SK-N-MC (cell line): ENCODE measurements at regions not wholly inside any gene's neighbourhood (a gene's known extent, or its start where the extent isn't known, plus 50 kb on each side); places are given as distances from the start of the nearest gene placed in this dataset.

ENCODE experiments used
- DNase-seq: peaks from one replicate; pipeline ENCODE4 v3.0.0-alpha.2; 2011; ENCODE audit warnings: low read depth, low spot score
- H3K27ac ChIP-seq: fragments of 200-600 bp; sonication (generic); 2 replicates; pipeline ENCODE4 v1.5.1; 2016; ENCODE audit warnings: mixed run types
- H3K36me3 ChIP-seq: fragments of 200-600 bp; sonication (generic); 2 replicates; pipeline ENCODE4 v1.6.1; 2017; ENCODE audit warnings: antibody characterized with exemption, low read length, mixed read lengths; ENCODE audit not compliant: insufficient read depth
- H3K4me3 ChIP-seq: fragments of 200-600 bp; sonication (generic); 2 replicates; pipeline ENCODE4 v1.5.1; 2016
- H3K9ac ChIP-seq: fragments of 200-600 bp; sonication (generic); 2 replicates; pipeline ENCODE4 v1.8.0; 2017; ENCODE audit warnings: mixed run types, mixed read lengths; ENCODE audit not compliant: insufficient read length
- H3K9me3 ChIP-seq: fragments of 200-600 bp; sonication (generic); 2 replicates; pipeline ENCODE4 v1.6.1; 2017; ENCODE audit warnings: low read depth, mild to moderate bottlenecking, antibody characterized with exemption, low read length, moderate library complexity, mixed read lengths
- EZH2 ChIP-seq: fragments of 200-600 bp; sonication (generic); IDR thresholded peaks from one replicate; pipeline ENCODE4 v1.6.1; 2017; ENCODE audit warnings: antibody characterized with exemption
- FOXP2 ChIP-seq: optimal IDR thresholded peaks from 2 replicates; pipeline ENCODE3; 2011; ENCODE audit warnings: mild to moderate bottlenecking, moderate library complexity; ENCODE audit not compliant: insufficient read depth; ENCODE audit errors: extremely low read length, control extremely low read depth
- POLR2AphosphoS5 ChIP-seq: IDR thresholded peaks from 2 replicates; pipeline ENCODE4 v1.6.1; 2012; ENCODE audit warnings: mild to moderate bottlenecking, low read depth, low read length, borderline replicate concordance

- TF ChIP-seq POLR2AphosphoS5 (no peak), FOXP2 (no peak), EZH2 (no peak)
These were observed 264.2 kb downstream of the IRX2 start for GRCh38 chr5:2487152-2487763.

GRCh38 chr5:2486373-2486772 is 265.1 kb downstream of the IRX2 start:
- H3K27ac ChIP-seq = no peak overlapping the region
- H3K9me3 ChIP-seq = no peaks in the 10 kb centered on the region
- TF ChIP-seq EZH2 = no peak
- no peak for TF ChIP-seq POLR2AphosphoS5
- TF ChIP-seq FOXP2 = no peak
- no peak overlapping the region for H3K9ac ChIP-seq
- H3K36me3 ChIP-seq = no peaks in the 10 kb centered on the region
- no peak for DNase-seq
- H3K4me3 ChIP-seq = no peak overlapping the region

More at GRCh38 chr5:2487152-2487763, 264.2 kb downstream of the IRX2 start:
- DNase-seq = no peak
- Histone ChIP-seq H3K9me3 (no peaks in the 10 kb centered on the region), H3K4me3 (no peak overlapping the region), H3K9ac (no peak overlapping the region), H3K36me3 (no peaks in the 10 kb centered on the region), H3K27ac (no peak overlapping the region)

- DNase-seq = no peak
- H3K4me3 ChIP-seq = no peak overlapping the region
These were observed 268.7 kb downstream of the IRX2 start for GRCh38 chr5:2482778-2483177.

GRCh38 chr5:2480871-2481270 is 270.6 kb downstream of the IRX2 start:
- DNase-seq = no peak
- TF ChIP-seq POLR2AphosphoS5 (no peak), EZH2 (no peak), FOXP2 (no peak)

More at GRCh38 chr5:2482778-2483177, 268.7 kb downstream of the IRX2 start:
- H3K27ac ChIP-seq = no peak overlapping the region
- TF ChIP-seq FOXP2 (no peak), EZH2 (no peak), POLR2AphosphoS5 (no peak)
- no peaks in the 10 kb centered on the region for H3K36me3 ChIP-seq
- H3K9ac ChIP-seq = no peak overlapping the region
- H3K9me3 ChIP-seq = no peaks in the 10 kb centered on the region

GRCh38 chr5:2475902-2476301 is 275.6 kb downstream of the IRX2 start:
- no peak for DNase-seq
- Histone ChIP-seq H3K9me3 (no peaks in the 10 kb centered on the region), H3K27ac (no peak overlapping the region), H3K36me3 (no peaks in the 10 kb centered on the region), H3K9ac (no peak overlapping the region), H3K4me3 (no peak overlapping the region)
- TF ChIP-seq EZH2 = no peak
- TF ChIP-seq POLR2AphosphoS5 = no peak
- TF ChIP-seq FOXP2 = no peak

More at GRCh38 chr5:2480871-2481270, 270.6 kb downstream of the IRX2 start:
- no peaks in the 10 kb centered on the region for H3K9me3 ChIP-seq
- H3K9ac ChIP-seq = no peak overlapping the region
- H3K36me3 ChIP-seq = no peaks in the 10 kb centered on the region
- H3K27ac ChIP-seq = no peak overlapping the region
- H3K4me3 ChIP-seq = no peak overlapping the region

GRCh38 chr5:2472670-2473069 is 278.8 kb downstream of the IRX2 start:
- Histone ChIP-seq H3K27ac (no peak overlapping the region), H3K9ac (no peak overlapping the region), H3K36me3 (no peaks in the 10 kb centered on the region), H3K9me3 (no peaks in the 10 kb centered on the region), H3K4me3 (no peak overlapping the region)
- no peak for TF ChIP-seq POLR2AphosphoS5
- TF ChIP-seq EZH2 = no peak
- no peak for TF ChIP-seq FOXP2
- no peak for DNase-seq

- H3K36me3 ChIP-seq = no peaks in the 10 kb centered on the region
- no peak overlapping the region for H3K4me3 ChIP-seq
- no peak overlapping the region for H3K9ac ChIP-seq
- no peak for TF ChIP-seq EZH2
- TF ChIP-seq FOXP2 = no peak
- TF ChIP-seq POLR2AphosphoS5 = no peak
- no peak for DNase-seq
- no peak overlapping the region for H3K27ac ChIP-seq
- no peaks in the 10 kb centered on the region for H3K9me3 ChIP-seq
These were observed 280.2 kb downstream of the IRX2 start for GRCh38 chr5:2471152-2471879.

GRCh38 chr5:2466966-2467365 is 284.5 kb downstream of the IRX2 start:
- Histone ChIP-seq H3K27ac (no peak overlapping the region), H3K36me3 (no peaks in the 10 kb centered on the region), H3K9me3 (no peaks in the 10 kb centered on the region), H3K9ac (no peak overlapping the region), H3K4me3 (no peak overlapping the region)
- TF ChIP-seq EZH2 = no peak
- no peak for TF ChIP-seq FOXP2
- TF ChIP-seq POLR2AphosphoS5 = no peak
- DNase-seq = no peak

- TF ChIP-seq EZH2 (no peak), POLR2AphosphoS5 (no peak)
- H3K9me3 ChIP-seq = no peaks in the 10 kb centered on the region
- H3K4me3 ChIP-seq = no peak overlapping the region
- no peaks in the 10 kb centered on the region for H3K36me3 ChIP-seq
- DNase-seq = no peak
- no peak overlapping the region for H3K27ac ChIP-seq
- H3K9ac ChIP-seq = no peak overlapping the region
These were observed 286.1 kb downstream of the IRX2 start for GRCh38 chr5:2465383-2465782.
